CD14-positive monocyte (primary cell): ENCODE measurements at regions not wholly inside any gene's neighbourhood (a gene's known extent, or its start where the extent isn't known, plus 50 kb on each side); places are given as distances from the start of the nearest gene placed in this dataset.

ENCODE experiments used
- DNase-seq, 3 donors: peaks; one replicate each; pipeline ENCODE4 v3.0.0-alpha.2; 2011 to 2022
- H2AFZ ChIP-seq: 2 replicates; pipeline ENCODE4 v1.6.0; 2012; ENCODE audit warnings: mild to moderate bottlenecking, low read depth, low read length, inconsistent platforms; ENCODE audit not compliant: insufficient read depth, poor library complexity, severe bottlenecking
- H3K27ac ChIP-seq, 2 donors: 1 replicate in 1 of 2; 2 replicates in 1 of 2; pipeline ENCODE4 v1.5.1; 2012 to 2013; ENCODE audit warnings: low read length in 2 of 2, control low read depth in 1 of 2, inconsistent platforms in 1 of 2, low read depth in 1 of 2, mild to moderate bottlenecking in 1 of 2
- H3K27me3 ChIP-seq, 2 donors: one replicate each; pipeline versions ENCODE4 v1.6.0 to v1.6.1; 2011 to 2013; ENCODE audit warnings: low read length in 2 of 2; ENCODE audit not compliant: control insufficient read depth in 2 of 2, insufficient read depth in 2 of 2
- H3K36me3 ChIP-seq, 2 donors: replicated peaks in 1 of 2; 1 replicate in 1 of 2; 2 replicates in 1 of 2; pipeline versions ENCODE4 v1.5.1 to v1.6.1; 2012 to 2013; ENCODE audit warnings: low read length in 2 of 2, control low read depth in 1 of 2, inconsistent platforms in 1 of 2, mild to moderate bottlenecking in 1 of 2; ENCODE audit not compliant: insufficient read depth in 2 of 2, control insufficient read depth in 1 of 2
- H3K4me1 ChIP-seq, 2 donors: 1 replicate in 1 of 2; 2 replicates in 1 of 2; pipeline versions ENCODE4 v1.5.1 to v1.6.1; 2012 to 2013; ENCODE audit warnings: low read length in 2 of 2, control low read depth in 1 of 2, inconsistent platforms in 1 of 2, mild to moderate bottlenecking in 1 of 2, moderate library complexity in 1 of 2; ENCODE audit not compliant: insufficient read depth in 2 of 2, control insufficient read depth in 1 of 2
- H3K4me2 ChIP-seq: replicated peaks from 2 replicates; pipeline ENCODE3; 2012; ENCODE audit warnings: low read length, moderate library complexity, mild to moderate bottlenecking; ENCODE audit not compliant: poor library complexity, severe bottlenecking; ENCODE audit errors: extremely low read depth
- H3K4me3 ChIP-seq, 3 experiments: fragments of 200-600 bp in 1 of 3; sonication (generic) in 1 of 3; replicated peaks in 1 of 3; 1 replicate in 2 of 3; 2 replicates in 1 of 3; pipeline ENCODE4 v1.5.1; 2011 to 2013; ENCODE audit warnings: low read length in 3 of 3, mild to moderate bottlenecking in 3 of 3, control low read depth in 2 of 3, low read depth in 2 of 3, inconsistent platforms in 1 of 3, moderate library complexity in 1 of 3
- H3K79me2 ChIP-seq: 2 replicates; pipeline ENCODE4 v1.6.0; 2012; ENCODE audit warnings: mild to moderate bottlenecking, control low read depth, inconsistent platforms, low read length, moderate library complexity; ENCODE audit not compliant: insufficient read depth
- H3K9ac ChIP-seq: 2 replicates; pipeline ENCODE4 v1.6.0; 2017; ENCODE audit warnings: low read length, mild to moderate bottlenecking; ENCODE audit not compliant: insufficient read depth, poor library complexity, severe bottlenecking
- H3K9me3 ChIP-seq, 2 donors: replicated peaks in 1 of 2; 1 replicate in 1 of 2; 2 replicates in 1 of 2; pipeline versions ENCODE4 v1.5.1 to v1.6.1; 2012 to 2013; ENCODE audit warnings: low read length in 2 of 2, control low read depth in 1 of 2; ENCODE audit not compliant: control insufficient read depth in 1 of 2, insufficient read depth in 1 of 2
- H4K20me1 ChIP-seq: 2 replicates; pipeline ENCODE4 v1.6.0; 2012; ENCODE audit warnings: mild to moderate bottlenecking, low read length, control low read depth, moderate library complexity; ENCODE audit not compliant: insufficient read depth
- H3K27ac Mint-ChIP-seq, 7 donors: one replicate each; pipeline ENCODE4 v1.8.0; 2020; ENCODE audit warnings: mild to moderate bottlenecking in 7 of 7, mixed read lengths in 7 of 7, moderate library complexity in 6 of 7, inconsistent platforms in 2 of 7
- H3K27me3 Mint-ChIP-seq, 3 donors: one replicate each; pipeline ENCODE4 v1.8.0; 2021 to 2022; ENCODE audit warnings: low read depth in 3 of 3, mild to moderate bottlenecking in 3 of 3, mixed read lengths in 3 of 3, moderate library complexity in 3 of 3, inconsistent platforms in 1 of 3
- H3K36me3 Mint-ChIP-seq, 2 donors: one replicate each; pipeline ENCODE4 v1.8.0; 2020; ENCODE audit warnings: mixed read lengths in 2 of 2, inconsistent platforms in 1 of 2, mild to moderate bottlenecking in 1 of 2
- H3K4me1 Mint-ChIP-seq: one replicate; pipeline ENCODE4 v1.8.0; 2020; ENCODE audit warnings: mild to moderate bottlenecking, mixed read lengths
- H3K4me3 Mint-ChIP-seq, 2 donors: one replicate each; pipeline ENCODE4 v1.8.0; 2020; ENCODE audit warnings: mild to moderate bottlenecking in 2 of 2, mixed read lengths in 2 of 2, moderate library complexity in 1 of 2
- H3K9me3 Mint-ChIP-seq, 7 donors: one replicate each; pipeline ENCODE4 v1.8.0; 2020 to 2022; ENCODE audit warnings: mixed read lengths in 7 of 7, mild to moderate bottlenecking in 6 of 7, moderate library complexity in 6 of 7, inconsistent platforms in 2 of 7
- WGBS: methylation state at CpG from one replicate; pipeline ENCODE4 v1.1.5; 2013; ENCODE audit warnings: missing lambda C conversion rate; ENCODE audit not compliant: insufficient coverage; 5-methylcytosine and 5-hydroxymethylcytosine counted together
- intact Hi-C, 2 donors: fragments of 100-400 bp; cut with micrococcal nuclease; formaldehyde crosslinking; loops; one replicate each; pipeline versions ENCODE4 v1.15.0 to v1.15.1; 2023
- TF ChIP-seq, protein P1 (sequence below): fragments of 200-600 bp; IDR thresholded peaks from one replicate; pipeline ENCODE4 v1.8.0; 2022; ENCODE audit warnings: antibody characterized with exemption, mild to moderate bottlenecking

DNA sequence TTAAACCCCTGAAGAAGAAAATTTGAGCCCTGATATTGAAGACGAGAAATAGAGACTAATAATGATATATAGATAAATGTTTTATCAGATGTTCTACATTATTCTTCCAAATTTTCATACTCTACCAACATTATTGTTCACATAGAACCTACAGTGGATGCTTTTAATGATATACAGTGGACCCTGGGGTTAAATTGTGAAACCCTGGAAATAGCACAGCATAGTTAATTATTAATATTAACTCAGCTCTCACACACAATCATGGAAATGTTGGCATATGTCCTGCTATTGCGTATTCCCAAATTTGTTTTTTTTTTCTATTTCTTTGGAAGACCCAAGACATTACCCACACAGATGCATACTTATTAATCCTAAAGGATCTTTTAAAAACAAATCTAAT, 579.9 kb downstream of the CCDC85A start:
- H3K27ac Mint-ChIP-seq, result no peak overlapping the region
- H4K20me1 ChIP-seq, result no peaks in the 10 kb centered on the region
- H3K36me3 ChIP-seq, result no peaks in the 10 kb centered on the region
- H3K4me1 ChIP-seq, result no peaks in the 10 kb centered on the region
- no peaks in the 10 kb centered on the region for H3K36me3 Mint-ChIP-seq
- H3K4me1 Mint-ChIP-seq, result no peaks in the 10 kb centered on the region
- no peak overlapping the region for H3K4me2 ChIP-seq
- no peak overlapping the region for H3K4me3 Mint-ChIP-seq
- peaks cover 0 to 7% (median 1%) of the 10 kb centered on the region in 7 donors for H3K9me3 Mint-ChIP-seq
- WGBS, result no CpG with 5 or more reads among the region's 2 CpGs
- H3K79me2 ChIP-seq, result no peaks in the 10 kb centered on the region
- no peak overlapping the region for H3K27ac ChIP-seq
- no peak for DNase-seq
- no peak overlapping the region for H3K4me3 ChIP-seq
- H3K9me3 ChIP-seq, result no peaks in the 10 kb centered on the region
- TF ChIP-seq, protein P1, sequence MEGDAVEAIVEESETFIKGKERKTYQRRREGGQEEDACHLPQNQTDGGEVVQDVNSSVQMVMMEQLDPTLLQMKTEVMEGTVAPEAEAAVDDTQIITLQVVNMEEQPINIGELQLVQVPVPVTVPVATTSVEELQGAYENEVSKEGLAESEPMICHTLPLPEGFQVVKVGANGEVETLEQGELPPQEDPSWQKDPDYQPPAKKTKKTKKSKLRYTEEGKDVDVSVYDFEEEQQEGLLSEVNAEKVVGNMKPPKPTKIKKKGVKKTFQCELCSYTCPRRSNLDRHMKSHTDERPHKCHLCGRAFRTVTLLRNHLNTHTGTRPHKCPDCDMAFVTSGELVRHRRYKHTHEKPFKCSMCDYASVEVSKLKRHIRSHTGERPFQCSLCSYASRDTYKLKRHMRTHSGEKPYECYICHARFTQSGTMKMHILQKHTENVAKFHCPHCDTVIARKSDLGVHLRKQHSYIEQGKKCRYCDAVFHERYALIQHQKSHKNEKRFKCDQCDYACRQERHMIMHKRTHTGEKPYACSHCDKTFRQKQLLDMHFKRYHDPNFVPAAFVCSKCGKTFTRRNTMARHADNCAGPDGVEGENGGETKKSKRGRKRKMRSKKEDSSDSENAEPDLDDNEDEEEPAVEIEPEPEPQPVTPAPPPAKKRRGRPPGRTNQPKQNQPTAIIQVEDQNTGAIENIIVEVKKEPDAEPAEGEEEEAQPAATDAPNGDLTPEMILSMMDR, result no peak
- no peaks in the 10 kb centered on the region for H3K27me3 Mint-ChIP-seq
- no peak overlapping the region for H3K9ac ChIP-seq
- no peaks in the 10 kb centered on the region for H3K27me3 ChIP-seq
- intact Hi-C loops, result no loop called here
- no peak overlapping the region for H2AFZ ChIP-seq

DNA sequence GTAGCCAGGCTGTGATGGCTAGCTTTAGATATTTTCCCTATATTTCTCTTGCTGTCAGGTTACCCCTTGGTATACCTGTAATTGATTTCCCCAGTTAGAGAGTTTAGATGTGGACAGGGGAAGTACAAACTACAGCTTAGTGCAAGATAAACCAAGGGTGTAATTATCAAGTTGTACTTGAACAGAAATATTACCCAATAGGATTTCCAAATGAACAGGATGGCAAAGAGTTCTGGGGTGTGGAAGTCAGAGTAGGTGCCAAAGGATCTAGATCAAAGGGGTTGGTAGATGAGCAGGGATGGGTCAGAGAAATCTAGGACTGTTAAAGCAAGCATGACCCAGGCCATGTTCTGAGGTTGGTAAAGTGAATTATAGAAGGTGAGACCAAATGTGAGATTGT, 585.2 kb downstream of the CCDC85A start:
- H3K36me3 Mint-ChIP-seq, result no peaks in the 10 kb centered on the region

More for the DNA sequence above, 585.2 kb downstream of the CCDC85A start:
- intact Hi-C loops, result no loop called here
- Mint-ChIP-seq H3K4me1 (no peaks in the 10 kb centered on the region), H3K27me3 (peaks cover 0 to 1% (median 0%) of the 10 kb centered on the region in 3 donors), H3K4me3 (no peak overlapping the region), H3K27ac (peak overlapping the region in 1 of 7 donors; percentile 21), H3K9me3 (peaks cover 0 to 5% (median 3%) of the 10 kb centered on the region in 7 donors)
- H3K4me1 ChIP-seq, result no peaks in the 10 kb centered on the region
- H3K27me3 ChIP-seq, result no peaks in the 10 kb centered on the region
- H3K4me3 ChIP-seq, result no peak overlapping the region
- H3K79me2 ChIP-seq, result no peaks in the 10 kb centered on the region
- no peaks in the 10 kb centered on the region for H4K20me1 ChIP-seq
- H3K36me3 ChIP-seq, result no peaks in the 10 kb centered on the region
- H3K27ac ChIP-seq, result no peak overlapping the region
- TF ChIP-seq, protein P1, result no peak
- H3K4me2 ChIP-seq, result no peak overlapping the region
- no peak overlapping the region for H3K9ac ChIP-seq
- no peak overlapping the region for H2AFZ ChIP-seq
- no peaks in the 10 kb centered on the region for H3K9me3 ChIP-seq
- no peak for DNase-seq
